IPS DF 4.7 (cell line): ENCODE measurements at regions not wholly inside any gene's neighbourhood (a gene's known extent, or its start where the extent isn't known, plus 50 kb on each side); places are given as distances from the start of the nearest gene placed in this dataset.

Source experiments
- DNase-seq: peaks from one replicate; pipeline ENCODE4 v3.0.0-alpha.2; 2013; ENCODE audit warnings: low spot score; ENCODE audit errors: extremely low read depth

DNA sequence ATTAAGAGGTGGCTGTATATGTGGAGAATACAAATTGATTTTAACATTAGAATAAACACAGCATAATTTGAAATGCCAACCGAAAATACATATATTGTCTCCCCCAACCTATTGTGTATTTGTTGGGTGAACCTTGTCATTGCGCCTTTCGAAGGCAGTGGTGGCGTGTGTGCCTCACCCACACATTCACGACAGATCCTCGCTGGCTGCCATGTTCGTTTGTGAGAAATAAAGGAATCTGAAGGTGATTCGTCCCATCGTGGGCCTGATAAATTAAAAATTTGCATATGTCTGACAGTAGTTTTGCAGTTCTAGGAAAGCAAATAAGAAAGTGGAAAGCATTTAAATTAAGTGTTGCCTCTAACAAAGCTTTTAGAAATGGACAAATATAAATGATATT lies 222.8 kb upstream of the TOPAZ1 start:
- no peak for DNase-seq

DNA sequence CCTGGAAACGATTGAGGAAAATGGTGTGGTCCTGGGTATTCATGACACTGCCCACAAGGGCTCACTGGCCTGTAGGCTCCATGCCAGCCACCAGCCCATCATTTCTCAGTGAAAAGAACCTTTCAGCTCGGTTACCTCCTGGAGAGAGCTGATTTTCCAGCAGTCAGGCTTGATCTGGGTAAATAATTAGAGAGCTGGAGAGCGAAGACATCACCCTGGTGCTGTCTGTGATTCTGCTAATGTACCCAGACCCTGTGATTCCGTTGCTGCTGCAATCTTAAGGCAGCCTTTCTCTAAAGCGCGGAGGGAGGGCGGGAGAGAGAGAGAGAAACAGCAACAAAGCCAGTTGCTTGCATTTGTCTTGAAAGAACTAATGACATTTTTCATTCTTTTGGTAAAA lies 221.9 kb upstream of the TOPAZ1 start:
- DNase-seq: no peak

DNA sequence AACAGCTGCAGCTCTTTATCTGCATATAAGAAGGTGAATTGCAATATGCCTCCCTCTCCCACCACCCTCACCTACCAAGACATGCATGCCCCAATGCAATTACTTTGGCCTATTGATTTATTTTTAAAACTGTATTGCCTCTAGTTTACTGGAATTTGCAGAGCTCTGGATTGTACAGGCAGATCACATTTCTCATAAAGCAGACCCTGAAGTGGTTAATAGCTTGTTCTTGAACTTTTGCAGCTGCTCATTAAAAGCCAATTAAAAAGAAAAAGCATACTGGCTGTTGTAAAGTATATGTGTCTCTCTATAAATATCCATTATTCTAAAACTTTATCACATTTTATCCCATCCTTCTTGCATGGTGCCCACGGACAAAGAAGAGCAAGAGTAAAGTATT lies 221.5 kb upstream of the TOPAZ1 start:
- no peak for DNase-seq

DNA sequence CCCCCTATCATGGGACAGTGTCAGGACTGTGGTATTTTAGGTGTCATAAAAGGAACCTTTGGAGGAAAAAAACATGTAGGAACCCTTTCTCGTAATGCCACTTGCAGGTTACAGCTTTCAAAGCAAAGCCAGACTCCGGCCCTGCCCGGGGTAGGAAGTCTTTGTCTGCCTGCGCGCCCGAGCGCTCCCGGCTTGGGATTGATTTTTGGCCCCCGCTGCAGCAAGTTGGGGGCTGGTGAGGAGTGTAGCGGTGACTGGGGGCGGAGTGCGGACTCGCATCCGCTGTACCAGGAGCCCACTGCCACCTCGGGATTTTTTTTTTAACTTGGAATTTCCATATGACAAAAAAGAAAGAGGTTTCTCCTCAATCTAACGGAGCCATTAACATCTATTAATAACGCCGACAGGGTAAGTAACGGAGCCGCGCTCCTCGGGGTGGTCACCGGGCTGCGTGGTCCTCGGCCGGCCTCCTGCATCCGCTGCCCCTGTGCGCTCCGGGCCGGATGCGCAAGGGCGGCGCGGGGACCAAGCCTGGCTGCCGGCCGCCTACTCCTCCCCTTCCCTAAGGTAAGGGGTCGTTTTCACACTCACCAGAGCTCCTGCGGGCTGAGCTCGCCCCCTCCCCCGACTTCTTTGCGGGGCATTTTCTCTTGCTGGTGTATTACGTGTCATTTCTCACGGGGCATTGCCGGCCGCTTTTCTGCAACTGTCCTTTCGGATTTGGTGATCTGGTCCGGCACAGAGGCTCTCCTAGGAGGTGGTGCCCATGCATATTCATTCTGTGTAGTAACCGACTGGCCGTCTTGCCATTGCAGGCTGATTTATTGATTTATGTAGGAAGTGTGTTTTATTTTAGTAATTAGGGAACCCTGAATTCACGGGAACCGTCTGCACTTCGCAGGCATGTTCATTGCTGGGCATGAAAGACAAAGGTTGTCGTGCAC lies 219.8 kb upstream of the TOPAZ1 start:
- DNase-seq: no peak

DNA sequence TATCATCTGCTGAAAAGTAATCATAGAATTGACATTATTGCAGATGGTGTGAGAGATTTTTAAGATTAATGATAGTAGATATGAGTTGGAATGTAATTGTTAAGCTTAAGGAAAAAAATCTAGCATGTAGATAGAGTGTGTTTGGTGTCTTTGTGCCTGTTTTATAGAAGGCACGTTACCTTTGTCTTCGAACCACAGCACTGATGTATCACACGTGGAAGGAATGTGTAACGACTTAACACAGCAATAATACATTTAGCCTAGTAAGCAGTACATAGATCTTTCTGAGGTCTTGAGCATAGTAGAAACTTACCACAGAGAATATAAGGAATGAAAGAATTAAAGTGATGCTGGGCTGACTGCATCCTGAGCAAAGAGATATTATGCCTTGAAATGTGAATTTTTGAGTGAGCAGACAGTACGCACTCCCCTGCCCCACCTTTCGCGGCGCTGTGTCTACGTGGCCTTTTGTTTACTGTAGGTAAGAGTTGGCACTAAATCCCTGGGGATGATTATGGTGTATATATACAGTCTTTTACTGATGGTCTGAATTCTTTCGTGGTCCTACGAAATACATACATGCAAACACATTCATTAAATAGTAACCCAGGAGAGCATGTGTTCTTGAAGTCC lies 217.6 kb upstream of the TOPAZ1 start:
- DNase-seq: no peak

DNA sequence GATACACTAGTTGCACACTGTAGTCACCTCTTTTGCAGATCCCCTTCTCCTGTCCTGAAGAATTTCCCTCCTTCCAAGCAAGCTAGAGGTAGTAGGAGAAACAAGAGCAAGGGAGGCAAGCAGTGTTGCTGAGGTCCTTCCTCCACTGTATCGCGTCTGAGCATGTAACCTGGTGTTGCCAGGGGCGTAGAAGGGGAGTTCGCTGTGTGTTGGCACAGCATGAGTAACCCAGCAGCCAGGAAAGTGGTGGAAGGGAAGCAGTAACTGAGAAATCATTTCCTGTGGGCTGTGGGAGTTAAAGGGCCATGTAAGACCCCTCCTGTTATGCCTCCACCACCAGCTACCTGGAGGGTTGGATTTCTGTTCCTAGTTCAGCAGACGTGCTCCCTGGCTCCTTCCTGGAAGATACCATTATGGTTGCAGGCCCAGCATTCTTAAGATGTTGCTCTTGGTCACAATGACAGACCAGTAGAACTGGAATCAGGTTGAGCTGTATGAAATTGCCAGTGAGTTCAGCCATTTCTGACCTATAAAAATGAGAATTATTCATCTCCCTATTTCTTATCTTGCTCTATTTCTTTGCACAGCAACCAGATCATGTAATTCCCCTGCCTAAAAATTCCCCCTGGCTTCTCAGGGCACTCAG lies 215.3 kb upstream of the TOPAZ1 start:
- no peak for DNase-seq

DNA sequence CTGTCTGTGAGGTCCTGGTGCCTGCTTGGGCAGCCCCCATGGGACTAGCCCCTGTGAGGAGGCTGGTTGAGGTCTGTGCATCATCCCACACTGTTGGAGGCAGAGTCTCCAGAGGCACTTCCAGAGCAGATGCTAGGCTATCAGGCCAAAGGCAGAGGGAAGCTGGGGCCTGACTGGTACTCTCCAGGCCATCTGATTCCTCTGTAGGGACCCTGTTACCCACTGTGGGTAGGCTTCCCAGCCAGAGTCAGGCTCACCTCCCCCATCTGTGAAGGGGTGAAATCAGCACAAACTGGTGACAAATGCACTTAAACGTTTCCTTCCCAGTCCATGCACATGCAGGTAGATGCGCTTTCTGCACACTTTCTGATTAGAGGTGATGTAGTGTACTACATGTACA lies 212.6 kb upstream of the TOPAZ1 start:
- no peak for DNase-seq

DNA sequence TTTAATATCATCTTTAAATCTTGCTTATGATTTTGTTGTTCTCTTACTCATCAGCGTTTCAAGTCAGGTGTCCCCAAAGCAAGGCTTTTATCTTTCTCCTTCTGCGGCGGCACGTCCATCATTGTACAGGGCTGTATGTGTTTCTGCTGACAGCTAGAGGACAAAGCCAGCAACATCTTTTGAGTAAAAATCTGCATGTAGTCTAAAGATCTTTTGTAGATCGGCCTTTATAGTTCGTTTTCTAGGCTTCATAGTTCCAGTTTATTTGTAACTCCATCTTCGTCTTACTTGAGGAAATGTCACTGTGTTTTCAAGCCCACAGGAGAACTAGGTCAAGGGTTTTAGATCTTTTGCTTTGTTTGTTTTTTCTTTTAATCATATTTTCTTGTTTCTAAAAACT lies 211.4 kb upstream of the TOPAZ1 start:
- no peak for DNase-seq

DNA sequence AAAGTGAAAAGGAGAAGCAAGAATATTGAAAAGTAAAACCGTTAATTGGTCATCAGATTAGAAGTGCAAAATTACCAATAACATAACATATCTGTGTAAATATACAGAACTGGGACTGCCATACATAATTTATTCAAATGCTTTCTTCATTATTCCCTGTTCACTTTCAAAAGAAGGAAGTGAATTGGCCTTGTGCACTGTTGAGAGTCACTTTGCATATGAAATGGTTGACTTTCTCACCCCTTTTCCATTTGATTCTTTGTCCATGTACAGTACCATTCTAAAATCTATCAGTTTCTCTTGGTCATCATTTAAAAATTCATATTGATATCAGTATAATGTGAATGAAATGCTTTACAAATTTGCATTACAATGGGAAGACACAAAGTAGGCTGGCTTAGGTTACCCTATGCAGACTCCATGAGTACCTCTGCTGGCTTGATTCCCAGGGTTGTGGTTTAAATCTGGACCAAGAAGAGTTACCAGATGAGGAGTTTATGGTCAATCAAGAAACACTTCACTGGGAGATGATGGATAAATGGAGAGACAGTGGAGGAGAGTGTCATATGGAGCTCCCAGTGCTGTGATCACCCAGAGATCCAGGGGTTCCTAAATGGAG lies 210.9 kb upstream of the TOPAZ1 start:
- DNase-seq: no peak

DNA sequence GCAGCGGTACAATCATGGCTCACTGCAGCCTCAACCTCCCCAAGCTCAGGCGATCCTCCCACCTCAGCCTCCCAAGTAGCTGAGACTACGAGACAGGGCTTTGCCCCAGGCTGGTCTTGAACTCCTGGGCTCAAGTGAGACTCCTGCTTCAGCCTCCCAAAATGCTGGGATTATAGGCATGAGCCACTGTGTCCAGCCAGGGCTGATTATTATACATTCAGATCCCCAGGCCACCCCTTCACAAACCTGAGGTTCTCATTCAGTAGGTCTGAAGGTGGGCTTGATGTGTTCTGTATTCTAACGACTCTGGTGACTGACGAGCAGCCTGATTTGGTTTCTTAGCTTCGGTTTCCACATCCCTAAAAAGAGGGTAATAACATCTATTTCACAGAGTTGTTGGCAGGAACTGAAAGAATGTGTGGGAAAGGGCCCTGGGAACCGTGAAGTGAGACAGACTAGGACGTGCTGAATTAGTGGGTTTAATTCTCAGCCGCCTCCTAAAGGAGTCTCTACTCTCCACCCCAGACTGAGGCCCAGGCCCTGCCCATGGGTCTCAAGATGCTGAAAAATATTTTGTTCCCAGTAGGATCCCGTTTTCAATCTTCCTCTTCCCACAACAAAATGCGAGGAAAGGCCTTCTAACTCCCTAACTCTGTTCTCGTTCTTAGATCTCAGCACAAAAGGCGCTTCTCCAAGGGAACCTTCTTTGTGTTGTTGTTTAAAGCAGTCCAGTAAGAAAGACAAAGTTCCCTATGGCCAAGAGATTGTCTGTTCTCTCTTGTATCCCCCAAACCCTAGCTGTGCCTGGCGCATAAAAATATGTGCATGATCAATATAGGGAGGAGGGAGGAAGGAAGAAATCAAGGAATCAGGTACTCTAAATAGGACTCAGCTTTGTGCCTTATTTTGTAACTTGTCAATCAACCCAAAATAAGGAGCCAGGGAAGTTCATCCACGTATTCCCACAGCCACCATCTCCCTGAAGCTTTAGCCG lies 210.0 kb upstream of the TOPAZ1 start:
- DNase-seq: no peak

DNA sequence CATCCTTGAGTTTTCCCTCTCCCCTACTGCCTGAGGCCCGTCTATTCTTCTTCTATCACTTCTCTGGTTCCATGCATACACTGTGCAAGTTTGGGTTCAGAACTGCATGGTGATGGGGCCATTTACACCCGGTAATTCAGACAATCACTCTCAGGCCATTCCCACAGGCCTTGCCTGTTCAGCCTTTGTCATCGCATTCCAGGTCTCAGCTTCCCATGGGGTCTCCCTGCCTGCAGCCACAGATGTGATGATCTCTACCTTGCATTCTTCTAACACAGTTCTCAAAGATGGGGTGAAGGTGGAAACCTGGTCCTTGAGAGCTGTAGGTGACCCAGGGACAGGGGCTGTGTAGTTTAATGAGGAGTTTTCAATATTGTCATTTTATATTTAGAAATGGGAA lies 209.2 kb upstream of the TOPAZ1 start:
- no peak for DNase-seq

DNA sequence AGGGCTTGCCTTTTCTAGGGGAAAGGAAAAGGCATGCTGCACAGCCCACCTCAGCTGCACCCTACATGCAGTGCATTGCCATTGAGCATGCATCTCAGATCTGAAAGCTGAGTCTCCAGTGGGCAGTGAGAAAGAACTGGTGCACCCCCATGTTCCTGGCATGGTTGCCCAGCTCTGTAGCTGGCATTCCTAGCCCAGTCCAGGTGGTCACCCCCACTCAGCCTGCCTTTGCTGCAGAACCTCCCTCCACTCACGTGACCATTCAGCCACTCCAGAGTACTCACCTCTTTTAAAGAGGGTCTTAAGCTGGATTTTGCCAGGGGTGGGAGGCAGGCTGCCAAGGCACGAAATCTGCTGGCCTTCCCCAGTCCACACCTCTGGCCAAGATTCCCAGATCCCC lies 208.6 kb upstream of the TOPAZ1 start:
- no peak for DNase-seq

DNA sequence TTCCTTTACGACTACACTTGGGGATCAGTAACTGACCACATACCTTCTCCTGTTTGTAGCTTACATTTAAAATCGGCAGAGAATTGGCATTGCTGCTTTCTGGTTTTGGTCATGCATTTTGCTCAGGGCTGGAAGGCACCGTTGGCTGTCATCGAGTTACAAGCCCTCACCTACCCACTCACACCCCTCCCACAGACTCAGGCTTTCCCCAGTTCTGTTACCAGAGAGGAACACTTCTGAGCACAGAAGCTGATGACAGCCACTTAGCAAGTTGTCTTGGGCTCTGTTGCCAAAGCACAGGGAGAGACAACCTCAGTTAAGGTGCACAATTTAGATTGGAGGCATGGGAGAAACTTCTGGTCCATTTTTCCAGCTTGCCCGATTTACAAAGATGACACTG lies 204.8 kb upstream of the TOPAZ1 start:
- no peak for DNase-seq

DNA sequence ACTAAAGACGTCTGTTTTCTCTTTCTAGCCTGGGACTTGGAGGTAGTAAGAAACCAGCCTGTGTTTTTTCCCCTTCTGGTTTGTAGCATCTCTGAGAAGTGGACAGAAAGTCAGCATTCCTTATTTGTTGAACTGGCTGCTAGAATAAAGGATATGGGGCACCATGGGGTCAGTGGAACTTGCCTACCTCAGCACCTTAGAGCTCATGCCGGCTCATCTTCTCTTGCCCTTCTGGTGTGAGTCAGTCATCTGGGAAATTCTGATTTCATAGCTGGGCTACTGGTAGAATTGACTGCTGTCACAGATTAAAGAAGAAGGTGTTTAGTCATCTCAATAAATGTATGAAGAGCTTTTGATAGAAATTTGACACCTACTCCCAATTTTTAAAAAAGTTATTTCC lies 202.7 kb upstream of the TOPAZ1 start:
- DNase-seq: no peak

DNA sequence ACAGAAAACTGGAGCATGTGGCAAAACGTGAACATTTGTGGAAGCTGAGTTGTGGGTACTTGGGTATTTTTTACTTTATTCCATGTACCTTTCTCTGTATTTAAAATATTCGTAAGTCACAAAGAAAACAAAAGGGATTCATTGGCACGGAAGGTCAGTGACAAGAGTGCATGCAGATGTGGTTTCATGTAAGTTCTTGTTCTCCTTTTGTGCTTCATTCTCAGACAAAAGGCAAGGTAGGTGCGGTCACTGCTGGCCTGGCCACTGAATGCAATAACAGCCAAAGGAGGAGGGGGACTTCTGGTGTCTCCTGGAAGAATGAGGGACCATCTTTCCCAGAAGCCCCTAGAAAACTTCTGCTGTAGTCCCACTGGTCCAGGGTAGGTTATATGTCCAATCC lies 200.0 kb upstream of the TOPAZ1 start:
- DNase-seq: no peak

DNA sequence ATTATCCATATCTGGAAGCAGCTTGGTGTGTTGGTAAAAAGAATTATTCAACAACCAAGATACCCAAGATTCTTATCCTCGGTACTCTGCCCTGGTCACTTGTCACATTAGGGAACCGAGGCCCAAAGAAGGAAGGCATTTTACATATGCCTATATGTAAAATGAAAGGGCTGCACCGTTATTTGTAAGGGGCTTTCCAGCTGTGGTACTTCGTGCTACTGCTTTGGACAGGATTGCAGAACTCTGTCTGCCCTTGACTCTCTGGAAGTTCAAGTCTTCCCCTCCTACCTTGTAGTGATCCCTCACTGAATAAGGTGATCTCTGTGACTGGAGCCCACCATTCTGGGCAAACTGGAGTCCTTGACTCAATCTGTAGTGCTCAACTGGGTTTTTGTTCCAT lies 198.9 kb upstream of the TOPAZ1 start:
- DNase-seq: no peak

DNA sequence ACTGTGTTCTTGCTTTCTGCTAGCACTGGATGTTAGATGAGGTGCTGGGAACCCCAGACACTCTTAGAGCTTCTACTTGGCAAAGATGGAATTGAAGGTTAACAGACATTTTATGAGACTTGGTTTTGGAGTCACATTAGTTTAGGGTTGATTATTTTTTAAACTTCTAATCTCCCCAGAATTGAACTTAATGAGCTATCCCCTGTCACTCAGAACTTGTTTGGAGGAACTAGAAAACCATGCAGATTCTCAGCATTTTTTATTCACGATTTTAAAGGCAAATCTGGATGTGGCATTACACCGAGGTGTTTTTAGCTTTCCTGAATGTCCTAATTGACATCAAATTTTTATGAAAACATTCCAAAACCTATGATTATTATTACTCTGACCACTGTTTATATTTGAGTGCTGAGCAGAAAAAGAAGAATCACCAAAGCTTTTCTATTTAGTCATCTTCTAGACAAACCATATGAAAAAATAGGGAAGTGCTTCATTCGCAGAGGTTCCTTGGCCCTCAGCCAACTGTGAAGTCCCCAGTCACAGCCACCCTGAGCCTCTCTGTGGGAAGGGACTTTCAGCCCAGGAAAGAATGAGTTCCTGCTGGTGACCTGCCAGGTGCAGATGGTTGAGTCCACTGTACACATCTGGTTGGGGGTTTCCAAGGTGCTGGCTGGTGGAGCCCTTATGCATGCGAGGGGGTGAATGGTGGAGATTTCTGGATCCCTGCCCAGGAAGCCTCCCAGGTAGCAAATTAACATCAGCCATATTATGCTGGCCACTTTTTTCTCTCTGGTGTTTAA lies 196.0 kb upstream of the TOPAZ1 start:
- no peak for DNase-seq

DNA sequence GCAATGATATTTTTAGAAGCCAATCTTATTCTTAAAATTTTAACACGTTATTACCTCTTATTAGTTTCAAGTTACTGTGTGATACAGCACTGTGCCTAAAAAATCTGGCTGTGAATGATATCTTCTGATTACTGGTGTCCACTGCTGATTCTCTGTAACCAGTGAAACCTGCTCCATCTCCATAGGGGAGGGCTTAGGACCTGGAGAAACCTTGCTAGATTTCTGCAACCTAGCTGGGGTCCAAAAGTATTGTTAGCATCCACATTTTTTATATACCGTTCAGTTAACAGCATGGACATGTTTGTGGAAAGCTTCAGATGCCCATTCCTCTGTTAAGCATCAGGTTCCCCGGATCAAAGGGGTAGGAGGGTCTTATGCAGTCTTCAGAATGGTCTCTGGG lies 193.9 kb upstream of the TOPAZ1 start:
- DNase-seq: no peak

DNA sequence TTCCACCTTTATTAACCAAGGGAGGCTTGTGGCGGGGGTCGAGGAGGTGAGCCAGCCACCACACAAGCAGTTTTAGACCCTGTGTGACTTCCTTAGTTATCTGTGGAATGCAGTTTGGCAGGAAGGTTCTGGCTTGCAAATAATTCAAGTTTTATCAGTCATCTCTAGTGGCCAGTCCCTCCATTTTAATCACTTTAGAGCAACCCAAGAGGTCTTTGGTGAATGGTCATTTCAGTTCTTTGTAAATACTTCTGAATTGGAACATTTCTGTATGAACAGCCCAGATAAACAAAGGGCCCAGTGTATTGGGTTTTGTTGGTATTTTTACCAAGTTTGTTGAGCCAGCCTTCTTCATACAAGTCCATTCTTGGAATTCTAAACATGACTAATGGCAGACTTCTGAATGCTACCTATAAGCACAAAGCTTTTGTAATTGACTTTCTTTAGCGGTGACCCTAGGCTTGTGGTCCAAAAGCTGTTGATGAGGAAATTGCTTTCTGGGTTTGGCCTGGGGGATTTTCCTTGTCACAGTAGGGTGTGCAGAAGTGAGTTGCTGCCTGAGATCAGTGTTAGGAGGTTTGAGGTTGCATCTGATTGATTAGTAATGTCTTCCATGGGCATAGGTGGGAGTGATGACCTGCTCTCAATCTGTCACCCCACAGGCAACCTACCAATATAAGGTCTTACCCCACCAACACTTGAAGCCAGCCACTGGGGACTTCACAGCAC lies 193.3 kb upstream of the TOPAZ1 start:
- DNase-seq: no peak
